ENCODE measurements at regions not wholly inside any gene's neighbourhood (a gene's known extent, or its start where the extent isn't known, plus 50 kb on each side); places are given as distances from the start of the nearest gene placed in this dataset.

DNA sequence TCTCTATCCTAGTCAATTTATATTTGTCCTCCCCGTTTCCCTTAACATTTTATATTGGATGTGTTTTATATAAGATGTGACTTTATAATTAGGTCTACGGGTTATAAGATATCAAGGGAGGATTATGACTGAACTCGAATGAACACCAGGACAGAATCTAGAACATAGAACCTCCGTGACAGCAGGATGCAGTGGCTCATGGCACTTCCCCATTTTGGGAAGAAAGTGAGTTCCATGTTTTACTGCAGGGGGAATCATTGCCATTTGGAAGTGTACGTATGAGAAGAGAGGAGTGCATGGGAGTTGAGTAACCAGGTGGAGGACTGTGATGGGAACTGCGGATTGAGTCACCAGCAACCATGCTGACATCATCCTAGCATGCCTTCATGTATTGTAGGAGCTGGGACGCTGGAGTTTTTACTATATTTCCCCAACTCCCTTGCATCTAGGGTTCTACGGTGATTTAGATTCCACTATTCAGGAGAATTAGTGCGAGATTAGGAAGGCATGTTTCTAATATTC lies 56.1 kb upstream of the FOXC1 start:
- no peak for DNase-seq

DNA sequence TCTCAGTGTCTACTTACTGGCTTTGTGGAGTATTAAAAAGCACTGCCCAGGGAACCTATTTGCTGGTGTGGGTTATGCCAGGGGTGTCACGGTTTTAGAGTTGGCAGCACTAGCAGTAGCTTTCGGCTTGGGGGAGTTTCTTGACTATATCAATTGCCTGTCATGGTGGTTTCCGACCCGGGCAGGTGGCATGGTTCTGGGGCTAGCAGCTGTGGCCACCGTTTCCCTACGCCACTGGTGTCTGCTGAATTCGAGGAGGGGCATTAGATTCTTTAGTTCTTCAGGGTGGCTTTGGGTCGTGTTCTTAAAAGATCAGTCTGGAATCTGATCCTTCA lies 55.6 kb upstream of the FOXC1 start:
- DNase-seq, result no peak

DNA sequence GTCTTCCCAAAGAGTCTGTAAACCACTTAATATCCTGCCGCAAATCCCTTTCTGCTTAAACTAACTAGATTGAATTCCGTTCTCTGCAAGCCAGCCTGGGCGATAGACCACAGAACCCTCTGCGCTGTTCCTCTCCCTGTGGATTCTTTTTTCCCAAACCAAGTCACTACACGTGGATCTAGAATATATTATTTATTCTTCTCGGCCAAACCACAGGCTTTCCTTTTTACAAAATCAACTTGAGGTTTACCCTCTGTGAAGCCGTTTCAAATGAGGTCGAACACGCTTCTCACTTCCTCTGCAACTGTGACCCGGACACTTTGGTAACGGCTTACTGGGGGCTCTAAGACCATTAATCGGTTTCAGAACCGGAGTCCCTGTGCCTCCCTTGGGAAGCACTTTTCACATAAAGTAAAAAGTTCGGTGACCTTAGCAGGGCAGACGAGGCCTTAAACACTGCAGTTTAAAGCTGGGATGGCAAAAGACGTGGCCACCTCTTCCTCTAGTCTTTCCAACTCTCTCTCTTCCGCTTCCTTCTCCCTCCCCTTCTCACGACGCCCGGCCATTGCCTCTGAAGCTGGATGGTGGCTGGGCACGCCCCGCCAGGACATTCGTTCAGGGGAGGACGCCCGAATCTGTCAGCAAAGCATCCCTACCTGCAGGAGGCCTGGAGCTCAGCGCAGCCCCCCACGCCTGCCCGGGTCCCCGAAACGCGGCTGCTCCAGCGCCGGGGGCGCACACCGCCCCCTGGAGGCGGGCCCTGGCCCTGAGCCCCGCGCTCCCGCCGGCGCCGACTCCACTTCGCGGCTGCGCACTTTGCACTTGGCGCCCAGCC lies 55.0 kb upstream of the FOXC1 start:
- DNase-seq, result no peak

DNA sequence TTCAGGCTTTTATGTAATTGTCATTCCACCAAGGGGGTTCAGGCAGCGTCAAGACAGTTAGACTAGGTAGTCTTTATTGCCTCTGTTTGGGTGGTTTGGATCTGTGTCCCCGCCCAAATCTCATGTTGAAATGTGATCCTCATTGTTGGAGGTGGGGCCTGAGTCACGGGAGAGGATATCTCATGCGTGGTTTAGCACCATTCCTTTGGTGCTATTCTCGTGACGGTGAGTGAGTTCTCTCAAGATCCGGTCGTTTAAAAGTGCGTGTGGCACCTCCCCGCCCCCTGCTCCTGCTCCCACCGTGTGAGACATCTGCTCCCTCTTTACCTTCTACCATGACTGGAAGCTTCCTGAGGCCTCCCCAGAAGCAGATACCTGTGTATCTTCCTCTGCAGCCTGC lies 51.3 kb upstream of the FOXC1 start:
- DNase-seq, result no peak

All from NCI-H526 (cell line).